ENCODE measurements at regions not wholly inside any gene's neighbourhood (a gene's known extent, or its start where the extent isn't known, plus 50 kb on each side); places are given as distances from the start of the nearest gene placed in this dataset.

- H3K36me3 ChIP-seq (ENCODE audit: control insufficient read depth in 3 of 3, insufficient read depth in 2 of 3, low read depth in 1 of 3, low read length in 3 of 3): no peaks in the 10 kb centered on the region
- DNase-seq: peak in 1 of 2 donors; percentile 30
- no peak for FAIRE-seq
- H3K27ac ChIP-seq (ENCODE audit: low read depth in 1 of 3, low read length in 2 of 3): no peak overlapping the region
- 66 to 74% (median 72%) methylated on average over 7 of the region's 7 CpGs for WGBS, 3 donors
- no peaks in the 10 kb centered on the region for H3K27me3 ChIP-seq (ENCODE audit: control insufficient read depth in 3 of 3, insufficient read depth in 3 of 3, low read length in 3 of 3)
- peaks cover 0 to 4% (median 0%) of the 10 kb centered on the region in 3 donors for H3K4me1 ChIP-seq (ENCODE audit: control insufficient read depth in 3 of 3, insufficient read depth in 2 of 3, low read depth in 1 of 3, low read length in 2 of 3)
- no peak overlapping the region for H3K4me3 ChIP-seq (ENCODE audit: low read depth in 1 of 3, low read length in 3 of 3)
- H3K9me3 ChIP-seq (ENCODE audit: control insufficient read depth in 2 of 2, insufficient read depth in 1 of 2, low read depth in 1 of 2, low read length in 1 of 2): no peaks in the 10 kb centered on the region
These were observed 122.4 kb upstream of the FREM2 start for GRCh38 chr13:38564256-38565150.

DNA sequence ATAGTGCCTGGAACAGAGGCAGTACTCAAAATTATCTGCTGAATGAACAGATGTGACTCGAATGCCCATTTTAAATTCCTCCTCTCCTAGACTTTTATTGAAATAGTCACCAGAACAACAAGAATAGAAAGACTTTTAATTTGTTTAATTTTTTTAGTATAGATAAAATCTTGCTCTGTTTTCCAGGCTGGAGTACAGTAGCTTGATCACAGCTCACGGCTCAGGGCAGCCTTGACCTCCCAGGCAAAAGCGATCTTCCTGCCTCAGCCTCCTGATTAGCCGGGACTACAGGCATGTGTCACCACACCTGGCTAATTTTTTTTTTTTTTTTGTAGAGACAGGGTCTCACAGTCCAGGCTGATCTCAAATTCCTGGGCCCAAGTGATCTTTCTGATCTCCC, 120.9 kb upstream of the FREM2 start:
- no peak for DNase-seq
- 60 to 84% (median 76%) methylated on average over 4 of the region's 4 CpGs for WGBS, 3 donors
- Histone ChIP-seq H3K36me3 (ENCODE audit: control insufficient read depth in 3 of 3, insufficient read depth in 2 of 3, low read depth in 1 of 3, low read length in 3 of 3) (no peaks in the 10 kb centered on the region), H3K27ac (ENCODE audit: low read depth in 1 of 3, low read length in 2 of 3) (no peak overlapping the region), H3K4me3 (ENCODE audit: low read depth in 1 of 3, low read length in 3 of 3) (no peak overlapping the region), H3K9me3 (ENCODE audit: control insufficient read depth in 2 of 2, insufficient read depth in 1 of 2, low read depth in 1 of 2, low read length in 1 of 2) (no peaks in the 10 kb centered on the region), H3K4me1 (ENCODE audit: control insufficient read depth in 3 of 3, insufficient read depth in 2 of 3, low read depth in 1 of 3, low read length in 2 of 3) (peaks cover 0 to 4% (median 0%) of the 10 kb centered on the region in 3 donors), H3K27me3 (ENCODE audit: control insufficient read depth in 3 of 3, insufficient read depth in 3 of 3, low read length in 3 of 3) (no peaks in the 10 kb centered on the region)
- no peak for FAIRE-seq

GRCh38 chr13:38566519-38566918, 120.4 kb upstream of the FREM2 start:
- no peak for FAIRE-seq
- no peak for DNase-seq
- Histone ChIP-seq H3K4me3 (ENCODE audit: low read depth in 1 of 3, low read length in 3 of 3) (no peak overlapping the region), H3K4me1 (ENCODE audit: control insufficient read depth in 3 of 3, insufficient read depth in 2 of 3, low read depth in 1 of 3, low read length in 2 of 3) (peaks cover 0 to 4% (median 0%) of the 10 kb centered on the region in 3 donors), H3K36me3 (ENCODE audit: control insufficient read depth in 3 of 3, insufficient read depth in 2 of 3, low read depth in 1 of 3, low read length in 3 of 3) (no peaks in the 10 kb centered on the region), H3K27me3 (ENCODE audit: control insufficient read depth in 3 of 3, insufficient read depth in 3 of 3, low read length in 3 of 3) (no peaks in the 10 kb centered on the region), H3K9me3 (ENCODE audit: control insufficient read depth in 2 of 2, insufficient read depth in 1 of 2, low read depth in 1 of 2, low read length in 1 of 2) (no peaks in the 10 kb centered on the region), H3K27ac (ENCODE audit: low read depth in 1 of 3, low read length in 2 of 3) (no peak overlapping the region)
- WGBS, 3 donors: 45 to 58% (median 53%) methylated on average over 3 of the region's 3 CpGs

- Histone ChIP-seq H3K27ac (ENCODE audit: low read depth in 1 of 3, low read length in 2 of 3) (no peak overlapping the region), H3K27me3 (ENCODE audit: control insufficient read depth in 3 of 3, insufficient read depth in 3 of 3, low read length in 3 of 3) (no peaks in the 10 kb centered on the region), H3K4me3 (ENCODE audit: low read depth in 1 of 3, low read length in 3 of 3) (no peak overlapping the region), H3K4me1 (ENCODE audit: control insufficient read depth in 3 of 3, insufficient read depth in 2 of 3, low read depth in 1 of 3, low read length in 2 of 3) (no peaks in the 10 kb centered on the region), H3K9me3 (ENCODE audit: control insufficient read depth in 2 of 2, insufficient read depth in 1 of 2, low read depth in 1 of 2, low read length in 1 of 2) (no peaks in the 10 kb centered on the region), H3K36me3 (ENCODE audit: control insufficient read depth in 3 of 3, insufficient read depth in 2 of 3, low read depth in 1 of 3, low read length in 3 of 3) (no peaks in the 10 kb centered on the region)
- FAIRE-seq: no peak
- DNase-seq: no peak
- 71 to 81% (median 77%) methylated on average over 1 of the region's 1 CpG for WGBS, 3 donors
These were observed 116.2 kb upstream of the FREM2 start for GRCh38 chr13:38570706-38571105.

DNA sequence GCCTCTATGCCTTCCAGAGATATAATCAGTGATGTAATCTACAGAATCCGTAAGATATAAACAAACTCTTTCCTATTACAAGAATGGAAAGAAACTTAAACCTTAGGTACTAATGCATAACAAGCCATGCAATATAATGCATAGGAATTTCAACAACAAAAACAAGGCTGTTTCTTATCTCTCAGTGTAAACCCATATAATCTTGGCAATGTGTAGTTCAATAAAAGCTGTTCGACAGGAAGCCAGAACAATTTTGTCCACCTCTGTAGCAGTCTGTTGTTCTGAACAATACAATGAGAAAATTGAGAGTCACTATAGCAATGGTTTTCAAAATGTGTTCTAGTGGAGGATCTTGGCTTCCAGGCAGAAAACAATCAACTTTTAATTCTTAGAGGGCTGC, 111.5 kb upstream of the FREM2 start:
- DNase-seq: no peak
- Histone ChIP-seq H3K36me3 (ENCODE audit: control insufficient read depth in 3 of 3, insufficient read depth in 2 of 3, low read depth in 1 of 3, low read length in 3 of 3) (no peaks in the 10 kb centered on the region), H3K4me1 (ENCODE audit: control insufficient read depth in 3 of 3, insufficient read depth in 2 of 3, low read depth in 1 of 3, low read length in 2 of 3) (no peaks in the 10 kb centered on the region), H3K27me3 (ENCODE audit: control insufficient read depth in 3 of 3, insufficient read depth in 3 of 3, low read length in 3 of 3) (no peaks in the 10 kb centered on the region), H3K9me3 (ENCODE audit: control insufficient read depth in 2 of 2, insufficient read depth in 1 of 2, low read depth in 1 of 2, low read length in 1 of 2) (no peaks in the 10 kb centered on the region), H3K27ac (ENCODE audit: low read depth in 1 of 3, low read length in 2 of 3) (no peak overlapping the region), H3K4me3 (ENCODE audit: low read depth in 1 of 3, low read length in 3 of 3) (no peak overlapping the region)
- 10 to 42% (median 29%) methylated on average over 2 of the region's 2 CpGs for WGBS, 3 donors
- no peak for FAIRE-seq

DNA sequence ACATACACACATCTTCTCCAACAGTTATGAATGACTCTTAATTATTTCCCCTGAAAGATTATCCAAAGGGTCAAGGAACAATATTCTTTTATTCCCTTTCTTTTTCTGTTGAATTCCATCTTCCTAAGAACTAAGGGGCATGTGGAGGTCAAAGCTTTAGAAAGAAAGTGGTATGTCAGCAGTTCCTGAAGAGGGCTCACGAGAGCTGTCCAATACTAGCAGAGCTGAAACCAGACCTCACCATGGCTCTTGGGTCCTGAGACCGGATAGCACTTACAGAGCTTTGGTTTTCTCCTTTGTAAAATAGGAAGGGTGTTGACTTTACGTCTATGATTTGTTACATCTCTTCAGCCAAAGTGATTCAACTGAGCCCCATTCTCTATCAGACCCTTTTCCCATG, 109.8 kb upstream of the FREM2 start:
- no peaks in the 10 kb centered on the region for H3K27me3 ChIP-seq (ENCODE audit: control insufficient read depth in 3 of 3, insufficient read depth in 3 of 3, low read length in 3 of 3)
- no peak overlapping the region for H3K27ac ChIP-seq (ENCODE audit: low read depth in 1 of 3, low read length in 2 of 3)
- H3K4me3 ChIP-seq (ENCODE audit: low read depth in 1 of 3, low read length in 3 of 3): no peak overlapping the region
- WGBS, 3 donors: 66 to 89% (median 79%) methylated on average over 3 of the region's 3 CpGs
- H3K9me3 ChIP-seq (ENCODE audit: control insufficient read depth in 2 of 2, insufficient read depth in 1 of 2, low read depth in 1 of 2, low read length in 1 of 2): no peaks in the 10 kb centered on the region
- no peak for FAIRE-seq
- H3K4me1 ChIP-seq (ENCODE audit: control insufficient read depth in 3 of 3, insufficient read depth in 2 of 3, low read depth in 1 of 3, low read length in 2 of 3): no peaks in the 10 kb centered on the region
- H3K36me3 ChIP-seq (ENCODE audit: control insufficient read depth in 3 of 3, insufficient read depth in 2 of 3, low read depth in 1 of 3, low read length in 3 of 3): no peaks in the 10 kb centered on the region
- no peak for DNase-seq

- FAIRE-seq: no peak
- 6 to 16% (median 16%) methylated on average over 2 of the region's 2 CpGs for WGBS, 3 donors
- H3K4me1 ChIP-seq (ENCODE audit: control insufficient read depth in 3 of 3, insufficient read depth in 2 of 3, low read depth in 1 of 3, low read length in 2 of 3): no peaks in the 10 kb centered on the region
- no peaks in the 10 kb centered on the region for H3K36me3 ChIP-seq (ENCODE audit: control insufficient read depth in 3 of 3, insufficient read depth in 2 of 3, low read depth in 1 of 3, low read length in 3 of 3)
- no peaks in the 10 kb centered on the region for H3K27me3 ChIP-seq (ENCODE audit: control insufficient read depth in 3 of 3, insufficient read depth in 3 of 3, low read length in 3 of 3)
- H3K4me3 ChIP-seq (ENCODE audit: low read depth in 1 of 3, low read length in 3 of 3): no peak overlapping the region
- peak; percentile 57 to 73 for DNase-seq
- H3K27ac ChIP-seq (ENCODE audit: low read depth in 1 of 3, low read length in 2 of 3): no peak overlapping the region
- H3K9me3 ChIP-seq (ENCODE audit: control insufficient read depth in 2 of 2, insufficient read depth in 1 of 2, low read depth in 1 of 2, low read length in 1 of 2): no peaks in the 10 kb centered on the region
These were observed 104.7 kb upstream of the FREM2 start for GRCh38 chr13:38582133-38582532.

DNA sequence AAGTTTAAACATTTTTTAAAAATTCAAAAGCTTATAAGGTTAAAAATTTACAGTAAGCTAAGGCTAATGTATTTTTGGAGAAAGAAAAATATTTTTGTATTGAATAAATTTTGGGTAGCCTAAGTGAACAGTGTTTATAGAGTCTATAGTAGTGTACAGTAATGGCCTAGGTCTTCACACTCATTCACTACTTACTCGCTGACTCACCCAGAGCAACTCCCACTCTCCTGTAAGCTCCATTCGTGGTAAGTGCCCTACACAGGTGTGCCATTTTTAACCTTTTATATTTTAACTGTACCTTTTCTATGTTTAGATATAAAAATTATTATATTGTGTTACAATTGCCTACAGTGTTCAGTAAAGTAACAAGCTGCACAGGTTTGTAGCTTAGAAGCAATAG, 96.6 kb upstream of the FREM2 start:
- 60 to 69% (median 61%) methylated on average over 2 of the region's 2 CpGs for WGBS, 3 donors
- Histone ChIP-seq H3K36me3 (ENCODE audit: control insufficient read depth in 3 of 3, insufficient read depth in 2 of 3, low read depth in 1 of 3, low read length in 3 of 3) (no peaks in the 10 kb centered on the region), H3K27ac (ENCODE audit: low read depth in 1 of 3, low read length in 2 of 3) (no peak overlapping the region), H3K27me3 (ENCODE audit: control insufficient read depth in 3 of 3, insufficient read depth in 3 of 3, low read length in 3 of 3) (no peaks in the 10 kb centered on the region), H3K9me3 (ENCODE audit: control insufficient read depth in 2 of 2, insufficient read depth in 1 of 2, low read depth in 1 of 2, low read length in 1 of 2) (no peaks in the 10 kb centered on the region), H3K4me3 (ENCODE audit: low read depth in 1 of 3, low read length in 3 of 3) (no peak overlapping the region), H3K4me1 (ENCODE audit: control insufficient read depth in 3 of 3, insufficient read depth in 2 of 3, low read depth in 1 of 3, low read length in 2 of 3) (no peaks in the 10 kb centered on the region)
- DNase-seq (no peak), FAIRE-seq (no peak)
